ENCODE measurements at regions not wholly inside any gene's neighbourhood (a gene's known extent, or its start where the extent isn't known, plus 50 kb on each side); places are given as distances from the start of the nearest gene placed in this dataset.
"Not testable (repeated sequence)": the region's sequence is repeated elsewhere in the genome, so short reads cannot be mapped to it uniquely, and the experiment has no call there.

DNA sequence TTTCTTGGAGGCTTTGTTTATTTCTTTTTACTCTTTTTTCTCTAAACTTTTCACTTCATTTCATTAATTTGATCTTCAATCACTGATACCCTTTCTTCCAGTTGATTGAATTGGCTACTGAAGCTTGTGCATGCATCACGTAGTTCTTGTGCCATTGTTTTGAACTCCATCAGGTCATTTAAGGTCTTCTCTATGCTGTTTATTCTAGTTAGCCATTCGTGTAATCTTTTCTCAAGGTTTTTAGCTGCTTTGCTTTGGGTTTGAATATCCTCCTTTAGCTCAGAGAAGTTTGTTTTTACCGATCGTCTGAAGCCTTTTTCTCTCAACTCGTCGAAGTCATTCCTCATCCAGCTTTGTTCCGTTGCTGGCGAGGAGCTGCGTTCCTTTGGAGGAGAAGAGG lies 189.9 kb downstream of the TTC6 start:
- DNase-seq (ENCODE audit: low read depth): not testable (repeated sequence)

DNA sequence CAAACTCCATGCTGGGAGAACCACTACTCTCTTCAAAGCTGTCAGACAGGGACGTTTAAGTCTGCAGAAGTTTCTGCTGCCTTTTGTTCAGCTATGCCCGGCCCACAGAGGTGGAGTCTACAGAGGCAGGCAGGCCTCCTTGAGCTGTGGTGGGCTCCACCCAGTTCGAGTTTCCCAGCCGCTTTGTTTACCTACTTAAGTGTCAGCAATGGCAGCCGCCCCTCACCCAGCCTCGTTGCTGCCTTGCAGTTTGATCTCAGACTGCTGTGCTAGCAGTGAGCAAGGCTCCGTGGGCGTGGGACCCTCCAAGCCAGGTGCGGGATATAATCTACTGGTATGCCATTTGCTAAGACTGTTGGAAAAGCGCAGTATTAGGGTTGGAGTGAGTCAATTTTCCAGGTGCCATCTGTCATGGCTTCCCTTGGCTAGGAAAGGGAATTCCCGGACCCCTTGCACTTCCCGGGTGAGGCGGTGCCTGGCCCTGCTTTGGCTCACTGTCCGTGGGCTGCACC lies 190.7 kb downstream of the TTC6 start:
- not testable (repeated sequence) for DNase-seq (ENCODE audit: low read depth)

DNA sequence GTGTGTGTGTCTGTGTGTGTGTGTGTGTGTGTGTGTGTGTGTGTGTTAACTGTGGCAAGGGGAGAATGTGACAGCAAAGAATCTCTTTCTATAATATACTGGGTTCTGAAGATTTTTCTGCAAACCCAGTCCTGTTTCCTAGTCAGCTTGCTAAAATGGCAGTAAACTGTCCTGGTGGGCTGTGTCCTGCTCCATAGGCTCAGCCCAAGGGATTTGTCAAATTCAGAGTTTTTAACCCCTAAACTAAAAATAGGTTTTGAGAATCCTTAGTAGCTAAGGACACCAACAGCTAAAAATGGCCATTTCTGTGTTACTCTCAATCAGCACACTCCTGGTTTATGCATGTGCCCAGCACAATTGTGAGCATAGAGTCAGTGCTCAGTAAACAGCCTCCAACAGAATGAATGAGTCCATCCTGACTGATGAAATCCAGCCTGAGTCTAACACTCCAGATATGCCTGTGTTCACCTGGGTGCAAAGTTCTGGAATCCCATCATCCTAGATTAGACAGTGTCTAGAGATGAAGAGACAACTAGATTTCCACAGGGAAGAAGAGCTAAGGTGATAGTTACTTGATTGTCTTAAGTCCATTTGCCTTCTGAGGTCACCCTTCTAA lies 192.6 kb downstream of the TTC6 start:
- no peak for DNase-seq (ENCODE audit: low read depth)

DNA sequence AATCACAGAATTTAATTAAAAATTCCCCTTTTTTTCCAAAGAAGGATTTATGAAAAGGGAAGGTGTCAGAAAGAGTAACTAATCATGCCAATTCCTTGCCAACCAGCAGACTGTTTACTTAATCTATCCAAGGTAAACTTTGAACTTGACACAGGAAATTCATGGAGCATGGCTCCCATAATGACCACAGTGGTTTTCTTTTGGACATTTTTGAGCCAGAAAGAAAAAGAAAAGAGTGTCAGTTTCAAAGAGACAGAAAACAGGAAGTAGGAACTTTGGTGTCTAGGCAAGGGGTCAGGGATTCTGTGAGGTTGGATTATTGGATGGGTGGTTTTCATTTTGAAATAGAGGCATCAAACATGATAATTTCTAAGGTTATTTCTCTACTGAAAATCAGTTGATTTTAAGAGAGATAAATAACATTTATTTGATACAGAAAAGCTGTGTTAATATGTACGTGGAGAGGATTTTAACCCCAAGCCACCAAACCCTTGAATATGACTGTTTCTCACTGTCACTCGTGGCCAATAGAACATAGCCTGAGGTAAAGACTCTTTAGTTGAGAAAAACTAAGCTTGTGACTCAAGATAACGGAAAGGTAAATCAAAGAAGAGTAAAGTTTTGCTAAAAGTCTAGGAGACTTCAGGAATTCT lies 196.1 kb downstream of the TTC6 start:
- no peak for DNase-seq (ENCODE audit: low read depth)

DNA sequence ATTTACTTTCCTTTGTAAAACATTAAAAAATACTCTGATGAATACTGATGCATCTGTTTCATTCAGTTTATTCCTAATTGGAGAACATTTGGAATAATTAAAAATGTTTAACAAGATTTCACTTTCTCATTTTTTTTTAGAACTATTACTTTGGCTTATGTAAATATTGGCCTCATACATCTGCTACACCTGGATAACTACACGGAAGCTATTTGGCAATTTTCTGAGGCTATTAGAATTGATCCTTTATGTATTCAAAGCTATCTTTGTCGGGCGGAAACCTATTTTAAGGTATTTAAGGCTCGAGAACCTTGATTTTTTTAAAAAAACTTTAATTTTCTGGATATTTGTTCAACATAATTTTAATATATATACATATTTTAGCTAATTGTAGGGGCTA lies 196.7 kb downstream of the TTC6 start:
- DNase-seq (ENCODE audit: low read depth): no peak

DNA sequence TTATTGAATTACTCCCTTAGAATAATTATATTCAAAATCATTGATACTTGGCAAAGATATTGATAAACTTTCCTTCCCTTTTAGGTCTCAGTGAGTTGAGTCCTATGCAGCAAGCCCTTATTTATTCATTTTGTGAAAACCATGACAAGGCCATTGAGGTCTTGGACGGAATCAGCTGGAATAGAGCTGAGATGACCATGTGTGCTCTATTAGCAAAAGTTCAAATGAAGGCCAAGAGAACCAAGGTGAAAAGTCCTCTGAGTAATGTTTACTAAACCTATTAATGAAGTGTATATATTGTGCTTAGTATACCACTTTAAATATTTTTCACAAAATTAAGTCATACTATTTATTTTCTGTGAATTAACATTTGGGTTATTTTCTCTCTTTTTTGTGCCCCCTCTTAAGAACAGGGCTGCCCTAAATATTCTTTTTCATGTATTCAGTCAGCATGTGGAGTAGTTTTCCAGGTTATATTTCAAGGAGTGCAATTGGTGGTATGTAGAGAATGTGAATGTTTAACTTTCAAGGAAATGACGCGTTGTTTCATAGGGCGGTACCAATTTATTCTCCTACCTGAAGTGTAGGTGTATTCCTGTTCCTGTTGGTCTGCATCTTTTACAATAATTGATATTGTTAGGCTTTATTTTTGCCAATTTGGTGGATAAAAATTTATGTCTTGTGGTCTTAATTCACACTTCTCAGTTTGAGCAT lies 201.4 kb downstream of the TTC6 start:
- DNase-seq (ENCODE audit: low read depth): no peak

DNA sequence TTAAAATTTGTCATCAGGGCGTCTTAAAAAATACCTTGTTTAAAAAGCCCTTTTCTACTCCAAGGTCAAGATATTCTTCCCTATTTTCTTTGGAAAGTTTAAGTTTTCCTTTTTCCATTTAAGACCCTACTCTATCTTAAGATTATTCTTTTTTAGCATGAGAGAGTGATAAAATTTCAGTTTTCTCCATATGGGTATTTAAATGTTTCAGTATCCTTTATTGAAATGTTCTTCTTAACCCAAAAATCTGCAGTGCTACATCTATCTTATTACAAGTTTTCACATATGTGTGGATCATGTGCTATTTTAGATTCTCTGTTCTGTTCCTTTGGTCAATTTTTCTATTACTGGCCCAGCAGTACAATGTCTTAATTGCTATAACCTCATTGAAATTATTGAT lies 202.2 kb downstream of the TTC6 start:
- DNase-seq (ENCODE audit: low read depth): no peak

DNA sequence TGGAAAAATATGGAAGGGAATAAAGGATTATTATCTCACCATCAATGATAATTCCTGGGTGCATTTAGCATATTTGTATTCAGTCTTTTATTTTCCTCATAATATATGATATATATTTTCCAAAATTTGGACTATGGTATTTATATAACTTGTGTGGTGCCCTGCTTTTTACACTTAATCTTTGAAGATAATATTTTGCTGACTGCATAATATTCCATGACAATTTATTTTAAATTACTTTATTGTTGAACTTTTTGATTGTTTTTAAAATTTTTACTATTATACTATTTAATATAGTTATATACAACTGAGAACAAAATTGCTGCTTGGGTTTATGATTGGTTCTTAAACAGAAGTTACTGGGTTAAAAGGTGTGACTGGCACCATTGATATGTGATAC lies 212.3 kb downstream of the TTC6 start:
- no peak for DNase-seq (ENCODE audit: low read depth)

DNA sequence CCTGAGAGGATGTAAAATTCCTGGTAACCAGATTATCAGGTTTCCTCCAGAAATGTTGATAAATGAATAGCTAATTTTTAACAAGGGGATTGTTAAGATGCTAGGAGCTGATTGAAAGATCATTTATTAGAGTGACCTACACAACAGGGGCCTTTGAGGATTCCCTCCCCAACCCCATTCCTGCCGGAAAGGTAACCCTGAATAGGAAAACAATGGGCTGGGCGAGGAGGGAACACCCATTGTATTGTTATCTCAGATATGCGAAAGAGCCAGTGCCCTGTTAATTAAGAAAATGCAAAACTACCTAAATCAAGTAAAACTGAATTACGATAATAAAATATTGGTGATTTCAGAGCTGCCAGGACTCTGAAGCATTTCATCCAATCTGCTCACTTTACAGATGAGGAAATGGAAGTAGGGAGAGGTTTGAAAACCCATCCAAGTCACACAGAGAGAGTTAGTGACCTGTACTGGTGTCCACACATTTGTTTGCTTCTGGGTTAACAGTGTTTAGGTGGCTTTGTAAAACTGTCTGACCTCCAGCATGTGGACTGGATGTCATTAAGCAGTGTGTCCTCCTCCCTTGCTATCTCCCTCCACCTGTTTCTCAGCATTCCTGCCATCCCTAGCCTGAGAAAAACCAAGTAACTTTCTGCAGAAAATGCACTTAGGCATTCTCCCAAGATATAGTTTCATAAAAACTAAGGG lies 214.8 kb downstream of the TTC6 start:
- DNase-seq (ENCODE audit: low read depth): no peak

DNA sequence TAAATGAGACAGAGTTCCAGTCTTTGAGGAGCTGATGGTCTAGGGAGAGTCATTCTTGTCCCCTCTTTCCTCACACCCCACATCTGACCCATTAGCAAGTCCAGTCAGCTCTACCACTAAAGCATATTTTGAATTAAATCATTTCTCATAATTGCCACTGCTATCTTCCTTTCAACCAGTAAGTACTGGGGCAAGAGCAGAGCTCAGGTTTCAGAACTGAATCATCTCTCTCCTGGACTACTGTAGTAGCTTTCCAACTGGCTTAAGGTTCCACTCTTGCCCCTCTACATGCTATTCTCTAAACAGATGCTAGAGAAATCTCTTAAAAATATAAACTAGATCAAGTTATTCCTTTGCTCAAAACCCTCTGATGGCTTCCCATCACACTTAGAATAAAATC lies 218.3 kb downstream of the TTC6 start:
- peak; percentile 57 for DNase-seq (ENCODE audit: low read depth)

DNA sequence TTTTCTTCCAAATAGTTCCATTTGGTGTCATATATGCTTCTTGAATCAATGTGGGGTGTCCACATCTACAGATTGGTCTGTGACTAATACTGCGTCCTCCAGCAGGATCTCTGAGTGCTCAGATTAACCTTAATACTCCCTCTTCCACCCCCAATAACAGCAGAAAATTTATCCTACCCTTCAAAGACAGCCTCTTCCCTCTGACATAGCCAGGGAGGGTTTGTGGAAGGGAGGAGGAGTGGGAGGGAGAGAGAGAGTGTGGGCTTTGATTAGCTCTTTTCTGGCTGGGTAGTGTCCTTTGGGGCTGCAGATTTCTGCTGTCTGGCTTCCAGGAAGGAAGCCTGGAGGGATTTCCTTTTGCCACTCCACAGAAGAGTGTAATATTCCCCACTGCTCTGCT lies 220.7 kb downstream of the TTC6 start:
- no peak for DNase-seq (ENCODE audit: low read depth)

DNA sequence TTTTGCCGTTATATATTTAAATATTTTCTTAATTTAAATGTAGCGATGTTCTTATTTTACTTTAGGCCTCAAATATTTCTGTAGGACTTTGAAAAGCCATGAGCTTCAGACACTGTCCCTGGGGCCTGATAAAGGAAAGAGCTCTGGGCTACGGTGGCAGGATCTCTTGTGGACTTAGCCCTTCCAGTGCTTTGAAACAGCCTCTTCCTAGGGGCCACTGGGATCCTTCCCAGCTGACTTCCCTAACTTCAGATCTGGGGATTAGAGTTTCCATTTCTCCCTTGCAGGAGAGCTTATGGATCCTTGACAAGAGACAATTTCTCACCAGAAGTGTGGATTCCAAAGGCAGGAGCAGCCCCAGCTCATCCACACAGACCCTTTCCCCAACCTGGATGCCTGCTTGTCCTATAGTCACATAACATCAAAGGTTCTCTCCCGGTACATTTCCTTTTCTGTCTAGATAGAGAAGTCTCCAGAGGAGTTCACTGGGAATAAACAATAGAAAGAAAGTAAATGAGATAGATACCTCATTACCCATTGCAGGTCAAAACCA lies 221.4 kb downstream of the TTC6 start:
- no peak for DNase-seq (ENCODE audit: low read depth)

DNA sequence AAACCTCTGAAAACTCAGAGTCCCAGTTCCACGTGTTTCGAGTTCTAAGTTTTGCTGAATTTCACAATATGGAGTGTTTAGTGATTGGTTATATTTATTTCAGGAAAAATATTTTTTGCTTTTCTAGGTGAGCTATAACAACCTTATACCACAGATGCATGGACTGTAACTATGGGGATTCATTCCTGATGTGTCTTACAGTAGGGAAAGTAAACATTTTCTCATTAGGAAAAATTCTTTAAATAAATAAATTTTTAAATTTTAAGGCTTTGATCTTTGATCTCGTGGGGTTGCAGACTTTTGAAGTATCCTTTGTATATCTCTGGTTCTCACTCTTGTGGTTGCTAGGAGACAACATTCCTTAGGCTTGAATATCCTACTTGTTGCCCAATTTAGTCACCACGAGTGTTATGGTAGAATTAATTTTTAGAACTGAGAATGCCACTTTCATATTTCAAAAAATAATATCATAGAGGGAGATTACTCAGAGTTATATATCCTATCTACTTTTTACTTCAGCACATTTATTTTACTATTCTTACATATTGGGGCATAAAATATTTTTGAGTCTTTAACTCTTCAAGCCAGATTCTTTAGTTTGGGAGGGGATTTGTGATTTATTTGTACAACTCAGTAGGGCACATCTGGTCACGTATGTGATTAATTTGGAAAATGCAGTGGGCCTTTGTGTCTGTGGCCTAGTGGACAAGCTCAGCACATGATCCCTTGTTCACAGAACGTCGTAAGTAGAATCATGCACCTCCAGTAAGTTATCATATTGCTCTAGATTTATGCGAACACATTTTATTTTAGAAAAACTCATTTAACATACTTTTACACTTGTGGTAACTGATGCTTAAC lies 224.0 kb downstream of the TTC6 start:
- peak; percentile 89 for DNase-seq (ENCODE audit: low read depth)

DNA sequence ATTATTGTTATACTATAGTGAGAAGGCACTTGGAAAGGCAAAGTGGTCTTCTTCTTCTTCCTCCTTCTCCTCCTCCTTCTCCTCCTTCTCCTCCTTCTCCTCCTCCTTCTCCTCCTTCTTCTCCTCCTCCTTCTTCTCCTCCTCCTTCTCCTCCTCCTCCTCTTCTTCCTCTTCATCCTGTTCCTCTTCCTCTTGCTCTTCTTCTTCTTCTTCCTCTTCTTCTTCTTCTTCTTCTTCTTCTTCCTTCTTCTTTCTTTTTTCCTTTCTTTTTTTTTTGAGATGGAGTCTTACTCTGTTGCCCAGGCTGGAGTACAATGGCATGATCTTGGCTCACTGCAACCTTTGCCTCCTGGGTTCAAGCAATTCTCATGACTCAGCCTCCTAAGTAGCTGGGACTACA lies 225.4 kb downstream of the TTC6 start:
- not testable (repeated sequence) for DNase-seq (ENCODE audit: low read depth)

DNA sequence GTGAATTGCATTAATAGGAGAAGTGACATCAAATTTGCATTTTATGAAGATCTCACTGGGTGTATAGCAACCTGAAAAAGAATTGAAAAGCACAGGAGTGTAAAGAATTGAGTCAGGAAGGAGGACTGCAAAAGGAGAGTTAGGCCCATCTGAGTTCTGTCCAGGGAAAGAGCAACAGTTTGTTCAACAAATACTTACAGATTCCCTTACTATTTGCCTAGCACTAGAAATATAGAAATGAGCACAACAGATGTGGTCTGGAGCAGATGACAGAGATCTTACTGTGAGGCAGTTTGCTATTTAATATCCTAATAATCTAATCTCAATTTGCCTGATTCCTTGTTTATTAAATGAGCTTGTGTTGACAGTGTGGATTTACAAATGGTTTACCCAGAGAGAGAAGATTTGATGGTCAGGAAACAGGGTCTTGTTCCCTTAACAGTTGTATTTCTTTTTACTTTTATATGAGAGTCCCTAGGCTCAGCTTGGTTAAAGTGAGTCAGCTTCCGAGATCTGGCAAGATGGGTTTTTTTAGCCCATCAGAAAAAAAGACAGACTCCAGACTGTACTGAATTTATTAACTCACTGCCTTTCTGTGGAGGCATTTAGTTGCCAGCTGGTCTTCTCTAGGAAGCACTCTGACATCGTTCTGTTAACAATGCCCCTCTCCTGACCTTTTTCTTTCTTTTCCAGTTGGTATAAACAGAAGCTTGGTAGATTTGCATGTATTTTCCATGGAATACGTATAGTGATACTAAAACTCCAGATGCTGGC lies 229.7 kb downstream of the TTC6 start:
- DNase-seq (ENCODE audit: low read depth): peak; percentile 72

DNA sequence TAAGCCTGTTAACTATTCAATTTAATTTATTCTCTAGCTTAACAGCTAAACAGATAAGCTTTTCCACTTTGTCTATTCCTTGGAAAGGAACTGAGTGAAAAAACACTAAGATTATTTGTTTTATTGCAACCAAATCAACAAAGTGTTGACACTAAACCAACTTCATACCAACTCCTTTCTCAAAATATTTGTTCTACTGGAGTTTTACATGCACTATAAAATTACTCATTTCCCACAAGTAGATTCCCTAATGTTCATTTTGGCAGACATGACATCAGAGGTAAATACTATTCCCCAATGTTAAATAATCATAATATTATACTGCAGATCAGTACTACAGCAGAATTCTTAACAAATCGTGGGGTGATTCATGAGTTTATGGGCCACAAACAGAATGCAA lies 231.4 kb downstream of the TTC6 start:
- DNase-seq (ENCODE audit: low read depth): peak; percentile 10

DNA sequence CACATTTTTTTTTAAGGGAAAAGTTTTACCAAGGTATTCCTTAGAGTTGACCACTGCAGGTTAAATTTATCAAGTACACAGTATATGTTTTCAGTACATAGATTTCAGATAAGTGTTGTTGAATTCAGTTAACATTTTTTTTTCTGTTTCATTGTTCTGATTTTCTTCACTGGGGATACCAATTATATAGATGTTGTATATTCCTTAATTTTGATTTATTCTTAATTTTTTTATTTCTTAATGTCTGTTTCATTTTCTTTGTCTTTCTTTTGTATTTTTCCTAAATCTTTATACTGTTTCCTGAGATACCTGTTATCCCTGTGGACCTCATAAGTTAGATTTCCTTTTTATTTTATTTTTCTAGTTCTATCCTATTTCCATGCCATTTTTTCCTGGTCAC lies 234.8 kb downstream of the TTC6 start:
- no peak for DNase-seq (ENCODE audit: low read depth)

DNA sequence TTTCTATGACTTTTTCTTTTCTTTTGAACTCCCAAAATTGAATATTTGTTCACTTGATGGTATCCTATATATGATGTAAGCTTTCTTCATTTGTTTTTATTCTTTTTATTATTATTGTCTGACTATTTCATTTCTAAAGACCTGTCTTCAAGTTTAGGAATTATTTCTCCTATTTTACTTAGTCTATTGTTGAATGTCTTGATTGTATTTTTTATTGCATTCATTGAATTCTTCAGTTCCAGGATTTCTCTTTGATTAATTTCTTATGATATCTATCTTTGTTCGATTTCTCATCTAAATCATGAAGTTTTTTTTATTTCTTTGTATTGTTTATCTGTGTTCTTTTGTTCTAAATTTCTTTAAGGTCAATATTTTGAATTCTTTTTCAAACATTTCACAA lies 238.8 kb downstream of the TTC6 start:
- no peak for DNase-seq (ENCODE audit: low read depth)

DNA sequence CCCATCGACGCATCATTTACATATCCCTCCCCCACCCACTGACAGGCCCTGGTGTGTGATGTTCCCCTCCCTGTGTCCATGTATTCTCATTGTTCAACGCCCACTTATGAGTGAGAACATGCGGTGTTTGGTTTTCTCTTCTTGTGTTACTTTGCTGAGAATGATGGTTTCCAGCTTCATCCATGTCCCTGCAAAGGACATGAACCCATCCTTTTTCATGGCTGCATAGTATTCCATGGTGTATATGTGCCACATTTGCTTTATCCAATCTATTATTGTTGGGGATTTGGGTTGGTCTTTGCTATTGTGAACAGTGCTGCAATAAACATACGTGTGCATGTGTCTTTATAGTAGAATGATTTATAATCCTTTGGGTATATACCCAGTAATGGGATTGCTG lies 243.3 kb downstream of the TTC6 start:
- DNase-seq (ENCODE audit: low read depth): not testable (repeated sequence)

DNA sequence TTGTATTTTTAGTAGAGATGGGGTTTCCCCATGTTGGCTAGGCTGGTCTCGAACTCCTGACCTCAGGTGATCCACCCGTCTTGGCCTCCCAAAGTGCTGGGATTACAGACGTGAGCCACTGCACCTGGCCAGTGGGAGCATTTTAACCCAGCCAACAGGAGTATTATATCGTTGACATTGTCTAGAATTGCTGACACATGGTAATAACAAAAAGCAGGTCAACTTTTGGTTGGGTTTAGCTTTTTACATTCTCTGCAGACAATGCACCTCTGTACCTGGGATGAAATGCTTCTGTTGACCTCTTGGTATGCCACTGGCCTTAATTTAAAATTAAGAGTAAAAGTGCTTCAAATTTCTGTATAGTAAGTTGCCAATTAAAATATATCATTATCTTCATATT lies 245.6 kb downstream of the TTC6 start:
- DNase-seq (ENCODE audit: low read depth): not testable (repeated sequence)
